ENCODE measurements at regions not wholly inside any gene's neighbourhood (a gene's known extent, or its start where the extent isn't known, plus 50 kb on each side); places are given as distances from the start of the nearest gene placed in this dataset.
A peak's percentile ranks its signal among the peaks of the same experiment; 100 is the strongest.

- no peak for TF ChIP-seq CTCF (IDR thresholded peaks at IDR 0.05)
- H3K27me3 ChIP-seq: no peaks in the 10 kb centered on the region
- 95 to 97% methylated on average over 12 of the region's 12 CpGs for WGBS, 2 donors
- peak overlapping the region in 4 of 10 donors; percentile 91 to 99 (median 98) for H3K27ac ChIP-seq
- H3K4me3 ChIP-seq: no peak overlapping the region
- ATAC-seq (no peak), DNase-seq (no peak)
- intact Hi-C loops (cut with DNase I): loop anchor here in 9 of 10 donors (5.0 to 10.0 kb wide), 16 partner anchors 34 to 349 kb away; partner anchors contain the start of gene IRF2BP2 (in 1 of the 9)
- no peaks in the 10 kb centered on the region for H3K9me3 ChIP-seq
- H3K4me1 ChIP-seq: peaks cover 30 to 76% (median 51%) of the 10 kb centered on the region in 9 donors
- H3K36me3 ChIP-seq: no peaks in the 10 kb centered on the region
These were observed 118.8 kb upstream of the IRF2BP2 start for GRCh38 chr1:234728740-234729139.

GRCh38 chr1:234727018-234727940, 117.3 kb upstream of the IRF2BP2 start:
- no peak for DNase-seq
- no peak for ATAC-seq
- peaks cover 39 to 90% (median 66%) of the 10 kb centered on the region in 9 donors for H3K4me1 ChIP-seq

GRCh38 chr1:234726359-234726943, 116.5 kb upstream of the IRF2BP2 start:
- ATAC-seq: no peak
- intact Hi-C loops (cut with DNase I): loop anchor here in 9 of 10 donors (2.0 to 10.0 kb wide), 17 partner anchors 36 to 351 kb away; partner anchors contain the start of gene IRF2BP2 (in 1 of the 9)
- peaks cover 46 to 90% (median 74%) of the 10 kb centered on the region in 9 donors for H3K4me1 ChIP-seq

More at GRCh38 chr1:234727018-234727940, 117.3 kb upstream of the IRF2BP2 start:
- H3K4me3 ChIP-seq: no peak overlapping the region
- intact Hi-C loops (cut with DNase I): loop anchor here in 9 of 10 donors (2.0 to 10.0 kb wide), 17 partner anchors 35 to 350 kb away; partner anchors contain the start of gene IRF2BP2 (in 1 of the 9)
- H3K36me3 ChIP-seq: no peaks in the 10 kb centered on the region
- H3K27me3 ChIP-seq: no peaks in the 10 kb centered on the region
- no peaks in the 10 kb centered on the region for H3K9me3 ChIP-seq
- TF ChIP-seq CTCF (IDR thresholded peaks at IDR 0.05): no peak
- peak overlapping the region; percentile 91 to 100 (median 98) for H3K27ac ChIP-seq
- 45 to 47% methylated on average over 8 of the region's 8 CpGs for WGBS, 2 donors

More at GRCh38 chr1:234726359-234726943, 116.5 kb upstream of the IRF2BP2 start:
- Histone ChIP-seq H3K27me3 (no peaks in the 10 kb centered on the region), H3K27ac (peak overlapping the region; percentile 91 to 100 (median 98)), H3K4me3 (no peak overlapping the region), H3K36me3 (no peaks in the 10 kb centered on the region), H3K9me3 (no peaks in the 10 kb centered on the region)
- WGBS, 2 donors: 45 to 54% methylated on average over 12 of the region's 12 CpGs
- DNase-seq: no peak
- no peak for TF ChIP-seq CTCF (IDR thresholded peaks at IDR 0.05)

All from heart right ventricle (tissue), 16 donors.